ENCODE measurements at regions not wholly inside any gene's neighbourhood (a gene's known extent, or its start where the extent isn't known, plus 50 kb on each side); places are given as distances from the start of the nearest gene placed in this dataset.
A peak's percentile ranks its signal among the peaks of the same experiment; 100 is the strongest.

DNA sequence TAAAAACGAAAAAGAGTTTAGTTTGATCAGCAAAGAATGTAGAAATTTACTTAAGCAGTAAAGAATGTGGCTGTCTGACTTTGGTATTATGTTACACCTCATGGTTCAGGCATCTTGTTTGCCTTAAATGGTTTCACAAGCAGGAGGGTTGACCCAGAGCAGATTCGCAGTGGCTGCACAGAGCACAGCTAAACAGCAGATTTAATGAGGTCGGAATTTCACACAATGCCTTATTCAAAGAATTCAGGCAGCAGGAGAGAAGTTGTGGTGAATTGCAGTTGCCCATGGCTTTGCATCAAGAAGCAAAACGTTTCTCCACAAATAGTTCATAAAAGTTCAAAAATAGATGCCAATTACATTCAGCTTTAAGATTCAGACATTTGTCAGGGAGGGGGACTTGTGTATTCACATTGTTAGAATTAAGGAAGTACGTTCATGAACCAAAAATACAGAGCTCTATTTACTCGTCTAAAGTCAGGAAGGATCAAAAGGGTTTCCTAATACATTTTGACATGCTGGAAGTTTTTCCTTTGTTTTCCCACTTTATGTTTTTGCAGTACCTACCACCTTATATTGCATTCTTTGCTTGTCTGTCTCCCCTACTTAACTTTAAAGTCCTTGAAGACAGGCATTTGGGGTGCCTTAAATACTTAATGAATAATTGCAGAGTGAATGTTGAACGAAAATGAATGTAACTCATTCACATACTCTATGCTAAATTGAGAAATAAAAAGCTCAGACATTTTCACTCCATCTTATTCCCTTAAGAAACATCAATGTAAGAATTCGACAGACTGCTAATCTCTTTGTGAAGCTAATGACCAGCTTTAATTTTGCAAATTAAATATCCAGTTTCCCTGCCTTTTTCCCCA, 1163.6 kb upstream of the CITED2 start:
- Histone ChIP-seq H3K9ac (ENCODE audit: low read length) (no peak overlapping the region), H3F3A (ENCODE audit: insufficient read depth, low read length) (no peaks in the 10 kb centered on the region), H3K4me1 (ENCODE audit: insufficient read depth, low read length, severe bottlenecking) (peaks cover 23% of the 10 kb centered on the region), H3K9me2 (ENCODE audit: low read depth, low read length) (no peaks in the 10 kb centered on the region), H3K4me3 (ENCODE audit: low read depth, low read length, poor library complexity, severe bottlenecking) (no peak overlapping the region), H3K27ac (ENCODE audit: low read depth, low read length, poor library complexity, severe bottlenecking) (peak overlapping the region; percentile 15), H3K36me3 (ENCODE audit: insufficient read depth, low read length) (no peaks in the 10 kb centered on the region), H3K79me2 (ENCODE audit: insufficient read depth, low read length) (no peaks in the 10 kb centered on the region), H3K4me2 (ENCODE audit: low read length) (peak overlapping the region; percentile 45), H3K9me3 (ENCODE audit: low read length) (no peaks in the 10 kb centered on the region), H2AFZ (ENCODE audit: low read length) (peak overlapping the region; percentile 86), H3K27me3 (ENCODE audit: insufficient read depth, low read length) (no peaks in the 10 kb centered on the region), H4K20me1 (ENCODE audit: insufficient read depth, low read length) (no peaks in the 10 kb centered on the region)
- TF ChIP-seq, protein P1, sequence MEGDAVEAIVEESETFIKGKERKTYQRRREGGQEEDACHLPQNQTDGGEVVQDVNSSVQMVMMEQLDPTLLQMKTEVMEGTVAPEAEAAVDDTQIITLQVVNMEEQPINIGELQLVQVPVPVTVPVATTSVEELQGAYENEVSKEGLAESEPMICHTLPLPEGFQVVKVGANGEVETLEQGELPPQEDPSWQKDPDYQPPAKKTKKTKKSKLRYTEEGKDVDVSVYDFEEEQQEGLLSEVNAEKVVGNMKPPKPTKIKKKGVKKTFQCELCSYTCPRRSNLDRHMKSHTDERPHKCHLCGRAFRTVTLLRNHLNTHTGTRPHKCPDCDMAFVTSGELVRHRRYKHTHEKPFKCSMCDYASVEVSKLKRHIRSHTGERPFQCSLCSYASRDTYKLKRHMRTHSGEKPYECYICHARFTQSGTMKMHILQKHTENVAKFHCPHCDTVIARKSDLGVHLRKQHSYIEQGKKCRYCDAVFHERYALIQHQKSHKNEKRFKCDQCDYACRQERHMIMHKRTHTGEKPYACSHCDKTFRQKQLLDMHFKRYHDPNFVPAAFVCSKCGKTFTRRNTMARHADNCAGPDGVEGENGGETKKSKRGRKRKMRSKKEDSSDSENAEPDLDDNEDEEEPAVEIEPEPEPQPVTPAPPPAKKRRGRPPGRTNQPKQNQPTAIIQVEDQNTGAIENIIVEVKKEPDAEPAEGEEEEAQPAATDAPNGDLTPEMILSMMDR (IDR thresholded peaks at IDR 0.05; ENCODE audit: low read length): no peak
- TF ChIP-seq EZH2 (IDR thresholded peaks at IDR 0.05; ENCODE audit: borderline replicate concordance, low read length): no peak

DNA sequence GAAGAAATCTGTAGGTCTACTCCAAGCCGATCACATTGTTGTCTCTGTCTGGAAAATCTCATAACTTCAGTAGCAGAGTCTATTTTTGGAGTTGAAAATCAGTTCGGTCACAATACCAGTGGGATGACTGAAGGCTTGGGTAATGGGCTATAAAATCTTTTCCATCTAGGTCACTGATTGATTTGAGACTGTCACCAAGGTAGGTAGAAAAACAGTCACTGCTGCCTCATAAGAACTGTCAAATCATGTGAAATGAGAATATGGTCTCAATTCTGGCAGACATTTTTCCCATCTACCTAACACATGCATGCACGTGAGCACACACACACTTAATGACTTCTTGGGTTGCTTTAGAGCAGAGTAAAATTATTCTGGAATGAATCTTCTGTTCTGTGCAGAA, 1162.8 kb upstream of the CITED2 start:
- TF ChIP-seq, protein P1 (IDR thresholded peaks at IDR 0.05; ENCODE audit: low read length): no peak
- no peak for TF ChIP-seq EZH2 (IDR thresholded peaks at IDR 0.05; ENCODE audit: borderline replicate concordance, low read length)
- peak overlapping the region; percentile 15 for H3K27ac ChIP-seq (ENCODE audit: low read depth, low read length, poor library complexity, severe bottlenecking)
- H3K9me2 ChIP-seq (ENCODE audit: low read depth, low read length): no peaks in the 10 kb centered on the region
- H3K9ac ChIP-seq (ENCODE audit: low read length): no peak overlapping the region
- H2AFZ ChIP-seq (ENCODE audit: low read length): no peak overlapping the region
- H3F3A ChIP-seq (ENCODE audit: insufficient read depth, low read length): no peaks in the 10 kb centered on the region
- no peak overlapping the region; the same call in 1 of the 2 replicates for H3K4me2 ChIP-seq (ENCODE audit: low read length)
- no peaks in the 10 kb centered on the region for H3K9me3 ChIP-seq (ENCODE audit: low read length)
- no peaks in the 10 kb centered on the region for H3K36me3 ChIP-seq (ENCODE audit: insufficient read depth, low read length)
- no peaks in the 10 kb centered on the region for H4K20me1 ChIP-seq (ENCODE audit: insufficient read depth, low read length)
- peaks cover 20% of the 10 kb centered on the region for H3K4me1 ChIP-seq (ENCODE audit: insufficient read depth, low read length, severe bottlenecking)
- no peak overlapping the region for H3K4me3 ChIP-seq (ENCODE audit: low read depth, low read length, poor library complexity, severe bottlenecking)
- H3K27me3 ChIP-seq (ENCODE audit: insufficient read depth, low read length): no peaks in the 10 kb centered on the region
- no peaks in the 10 kb centered on the region for H3K79me2 ChIP-seq (ENCODE audit: insufficient read depth, low read length)

DNA sequence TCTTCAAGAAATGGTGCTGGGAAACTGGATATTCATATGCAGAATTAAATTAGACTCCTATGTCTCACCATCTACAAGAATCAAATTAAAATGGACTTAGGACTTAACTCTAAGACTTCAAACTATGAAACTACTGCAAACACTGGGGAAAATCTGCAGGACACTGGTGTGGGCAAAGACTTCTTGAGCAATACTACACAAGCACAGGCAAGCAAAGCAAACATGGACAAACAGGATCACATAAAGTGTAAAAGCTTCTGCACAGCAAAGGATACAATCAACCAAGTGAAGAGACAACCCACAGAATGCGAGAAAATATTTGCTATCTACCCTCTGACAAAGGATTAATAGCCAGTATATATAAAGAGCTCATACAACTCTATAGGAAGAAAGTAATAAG, 1161.1 kb upstream of the CITED2 start:
- no peaks in the 10 kb centered on the region for H3K79me2 ChIP-seq (ENCODE audit: insufficient read depth, low read length)
- H3K4me1 ChIP-seq (ENCODE audit: insufficient read depth, low read length, severe bottlenecking): peaks cover 20% of the 10 kb centered on the region
- no peak overlapping the region for H3K4me3 ChIP-seq (ENCODE audit: low read depth, low read length, poor library complexity, severe bottlenecking)
- H3F3A ChIP-seq (ENCODE audit: insufficient read depth, low read length): no peaks in the 10 kb centered on the region
- no peaks in the 10 kb centered on the region for H3K9me2 ChIP-seq (ENCODE audit: low read depth, low read length)
- H3K36me3 ChIP-seq (ENCODE audit: insufficient read depth, low read length): no peaks in the 10 kb centered on the region
- H4K20me1 ChIP-seq (ENCODE audit: insufficient read depth, low read length): no peaks in the 10 kb centered on the region
- no peak overlapping the region for H3K27ac ChIP-seq (ENCODE audit: low read depth, low read length, poor library complexity, severe bottlenecking)
- H2AFZ ChIP-seq (ENCODE audit: low read length): no peak overlapping the region
- TF ChIP-seq EZH2 (IDR thresholded peaks at IDR 0.05; ENCODE audit: borderline replicate concordance, low read length): no peak
- TF ChIP-seq, protein P1 (IDR thresholded peaks at IDR 0.05; ENCODE audit: low read length): no peak
- no peak overlapping the region for H3K9ac ChIP-seq (ENCODE audit: low read length)
- no peaks in the 10 kb centered on the region for H3K9me3 ChIP-seq (ENCODE audit: low read length)
- no peak overlapping the region for H3K4me2 ChIP-seq (ENCODE audit: low read length)
- H3K27me3 ChIP-seq (ENCODE audit: insufficient read depth, low read length): no peaks in the 10 kb centered on the region
